ENCODE measurements at regions not wholly inside any gene's neighbourhood (a gene's known extent, or its start where the extent isn't known, plus 50 kb on each side); places are given as distances from the start of the nearest gene placed in this dataset.

DNA sequence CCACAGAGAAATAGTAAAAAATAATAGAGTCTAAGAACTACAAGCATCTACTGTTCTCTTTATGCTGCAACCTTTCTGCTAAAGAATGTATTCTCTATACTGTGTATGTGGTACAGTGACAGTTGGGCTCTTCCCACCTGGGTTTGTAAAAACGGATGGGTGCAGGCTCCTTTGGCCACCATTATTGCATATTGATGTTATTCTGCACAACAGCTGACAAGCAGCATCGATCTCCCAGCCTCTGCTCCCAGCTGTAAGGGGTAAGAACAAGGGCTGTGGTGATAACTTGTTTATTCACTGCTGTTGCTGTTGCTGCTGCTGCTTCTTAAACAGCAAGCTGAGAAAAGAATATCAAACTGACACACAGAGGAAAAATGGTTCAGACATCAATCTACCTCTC is 56.1 kb downstream of the KCNRG start:
- DNase-seq (ENCODE audit: low read depth): no peak

GRCh38 chr13:50072676-50073075 is 57.4 kb downstream of the KCNRG start:
- no peak for DNase-seq (ENCODE audit: low read depth)

GRCh38 chr13:50073340-50073739 is 58.1 kb downstream of the KCNRG start:
- DNase-seq (ENCODE audit: low read depth): no peak

- DNase-seq (ENCODE audit: low read depth): no peak
These were observed 59.6 kb downstream of the KCNRG start for GRCh38 chr13:50074843-50075242.

- DNase-seq (ENCODE audit: low read depth): no peak
These were observed 60.4 kb downstream of the KCNRG start for GRCh38 chr13:50075619-50076097.

DNA sequence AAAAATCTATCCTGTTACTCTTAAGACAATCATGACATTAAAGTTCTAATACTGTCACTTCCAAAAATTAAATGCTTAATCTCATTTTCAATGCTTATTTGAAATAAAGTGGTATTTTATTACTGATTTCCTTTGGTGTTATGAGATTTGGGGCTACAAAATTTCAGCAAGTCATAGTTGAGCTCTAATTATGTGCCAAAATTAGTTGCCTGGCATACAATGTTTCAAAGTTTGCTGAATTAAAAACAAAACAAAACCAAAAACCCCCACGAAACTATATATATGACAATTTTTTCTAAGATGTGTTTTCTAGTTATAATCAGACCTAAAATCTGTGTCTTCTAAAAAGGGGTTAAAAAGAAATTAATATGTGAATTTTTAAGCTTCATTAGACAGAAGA is 62.2 kb downstream of the KCNRG start:
- no peak for DNase-seq (ENCODE audit: low read depth)

GRCh38 chr13:50078231-50078894 is 63.1 kb downstream of the KCNRG start:
- DNase-seq (ENCODE audit: low read depth): no peak

DNA sequence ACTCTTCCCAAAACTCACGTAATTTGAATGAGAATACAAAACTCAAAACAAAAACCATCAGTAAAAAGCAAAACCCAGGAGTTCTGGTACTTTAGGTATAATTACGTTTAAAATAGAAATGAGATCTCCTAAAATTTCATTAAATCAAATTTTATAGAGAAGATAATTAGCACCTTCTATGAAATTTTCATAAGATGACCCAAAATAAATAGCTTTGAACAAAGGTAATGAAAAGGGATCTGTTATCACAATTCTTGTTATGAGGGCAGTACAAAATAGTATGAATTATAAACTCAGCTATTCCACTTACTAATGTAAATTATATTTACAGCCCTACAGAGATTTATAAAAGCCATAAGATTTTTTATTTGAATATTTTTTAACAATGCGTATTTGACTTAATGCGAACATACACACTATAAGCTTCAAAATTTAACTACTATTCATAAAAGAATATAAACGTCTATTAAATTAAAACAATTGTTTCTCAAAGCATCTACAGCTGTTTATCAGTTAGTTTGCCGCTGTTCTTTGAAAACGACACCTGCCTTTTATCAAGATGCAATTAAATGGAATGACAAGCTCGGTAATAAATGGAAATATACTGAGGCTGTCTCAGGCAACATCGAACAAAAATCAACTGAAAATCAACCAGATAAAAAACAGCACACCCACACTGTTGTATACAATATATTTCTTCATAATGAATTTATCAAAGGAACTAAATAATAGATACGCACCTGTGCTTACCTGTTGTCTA is 63.8 kb downstream of the KCNRG start:
- DNase-seq (ENCODE audit: low read depth): no peak

DNA sequence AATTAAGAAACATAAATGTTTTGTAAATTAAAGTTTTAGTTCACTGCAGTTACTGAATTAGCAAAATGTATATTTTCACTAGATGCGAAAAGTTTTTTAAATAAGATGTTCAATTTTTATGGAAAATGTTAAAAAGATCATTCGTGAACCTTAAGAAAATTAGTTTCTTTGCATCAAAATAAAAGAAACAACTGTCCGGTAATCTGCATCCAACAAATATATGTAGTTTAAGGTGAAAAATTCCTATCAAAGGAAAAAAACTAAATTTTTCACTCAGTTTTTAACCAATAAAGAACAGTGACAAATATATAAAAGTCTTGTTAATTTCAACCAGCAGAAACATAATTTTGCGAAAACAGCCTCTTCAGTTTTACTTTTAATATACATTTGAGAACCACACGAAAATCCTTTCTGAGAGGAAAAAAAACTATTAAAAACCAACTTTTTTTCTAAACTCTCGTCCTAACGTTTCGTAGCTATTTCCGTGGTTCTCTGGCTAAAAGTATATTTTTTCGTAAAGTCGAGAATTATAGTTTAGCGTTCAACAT is 64.5 kb downstream of the KCNRG start:
- DNase-seq (ENCODE audit: low read depth): no peak

DNA sequence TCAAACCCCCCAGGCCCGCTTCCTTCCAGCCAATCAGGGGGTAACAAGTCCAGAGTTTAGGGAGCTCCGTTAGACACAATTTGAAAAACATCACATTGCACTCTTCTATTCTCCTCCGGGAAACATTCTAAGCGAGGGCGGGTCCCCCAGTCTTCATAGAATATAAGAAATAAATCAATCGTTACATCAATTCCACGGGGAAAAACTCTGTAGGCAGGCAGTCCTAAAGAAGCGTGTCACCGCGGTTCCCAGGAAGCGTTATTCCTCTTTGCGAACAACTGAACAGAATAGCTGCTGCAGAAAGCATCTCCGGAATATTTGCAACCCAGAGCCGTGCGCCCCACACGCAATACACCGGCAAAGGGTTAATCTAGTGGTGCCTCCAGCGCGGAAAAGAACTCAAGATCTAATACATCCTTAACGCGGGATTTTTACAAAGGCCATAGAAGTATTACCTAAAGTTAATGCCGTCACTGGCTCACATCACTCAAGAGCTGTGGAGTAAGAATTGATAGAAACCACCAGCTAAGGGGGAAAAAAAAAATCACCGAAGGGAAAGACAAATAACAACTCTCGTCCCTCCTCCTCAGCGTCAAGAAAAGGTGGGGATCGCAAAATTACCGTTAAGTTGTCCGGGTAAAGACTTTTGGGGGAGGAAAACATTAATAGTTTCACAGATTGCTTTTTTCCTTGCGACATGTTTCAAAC is 65.1 kb downstream of the KCNRG start:
- DNase-seq (ENCODE audit: low read depth): peak; percentile 66

GRCh38 chr13:50080911-50081678 is 65.9 kb downstream of the KCNRG start:
- DNase-seq (ENCODE audit: low read depth): peak; percentile 47

GRCh38 chr13:50081679-50082425 is 66.6 kb downstream of the KCNRG start:
- peak; percentile 99 for DNase-seq (ENCODE audit: low read depth)

DNA sequence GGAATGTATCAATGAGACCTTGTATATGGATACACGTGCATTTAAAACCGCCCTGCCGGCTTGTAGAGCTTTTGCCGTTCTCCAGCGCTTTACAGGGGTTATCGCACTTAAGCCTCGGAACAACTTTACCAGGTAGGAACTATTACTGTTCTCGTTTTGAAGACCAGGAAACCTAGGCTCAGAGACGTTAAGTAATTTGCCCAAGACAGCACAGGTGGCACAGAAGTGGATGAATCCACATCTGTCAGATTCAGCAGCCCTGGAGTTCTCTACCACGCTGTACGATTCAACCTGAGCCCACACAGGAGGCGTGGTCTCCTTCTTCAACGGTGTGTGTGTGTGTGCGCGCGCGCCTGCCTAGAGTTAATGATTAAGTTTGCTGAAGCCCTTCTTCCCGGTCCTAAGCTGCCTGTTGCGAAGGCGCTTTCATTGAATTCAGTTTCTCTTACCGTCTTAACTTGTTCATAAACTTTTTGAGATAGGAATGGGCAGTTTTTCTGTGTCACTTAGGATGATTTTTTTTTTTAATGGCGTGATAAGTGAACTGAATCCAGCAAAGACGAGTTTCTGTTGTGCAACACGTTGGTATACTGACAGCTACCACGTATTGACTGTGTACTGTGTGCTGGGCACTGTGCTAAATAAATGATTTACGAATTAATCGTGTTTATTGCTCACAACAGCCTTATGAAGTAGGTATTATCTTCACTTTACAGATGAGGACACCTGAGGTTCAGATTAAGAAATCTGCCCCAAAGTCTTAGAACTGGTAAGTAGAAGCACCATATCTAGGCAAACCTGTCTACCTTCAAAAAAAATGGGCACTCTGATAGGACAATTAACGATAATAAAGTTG is 67.4 kb downstream of the KCNRG start:
- DNase-seq (ENCODE audit: low read depth): peak; percentile 83

- DNase-seq (ENCODE audit: low read depth): peak; percentile 38
These were observed 69.8 kb downstream of the KCNRG start for GRCh38 chr13:50085063-50085462.

GRCh38 chr13:50089633-50090032 is 74.4 kb downstream of the KCNRG start:
- no peak for DNase-seq (ENCODE audit: low read depth)

DNA sequence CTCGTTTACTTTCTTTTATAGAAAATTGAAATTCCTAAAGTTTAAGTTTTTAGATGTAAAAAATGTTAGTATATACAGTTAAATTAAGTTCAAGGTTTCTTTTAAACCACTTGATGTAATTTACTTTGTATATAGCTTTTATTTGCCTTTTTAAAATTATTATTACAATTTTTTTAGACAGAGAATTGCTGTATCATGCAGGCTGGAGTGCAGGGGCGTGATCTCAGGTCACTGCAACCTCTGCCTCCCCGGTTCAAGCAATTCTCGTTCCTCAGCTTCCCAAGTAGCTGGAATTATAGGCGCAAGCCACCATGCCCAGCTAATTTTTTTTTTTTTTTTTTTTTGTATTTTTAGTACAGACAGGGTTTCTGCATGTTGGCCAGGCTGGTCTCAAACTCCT is 75.0 kb downstream of the KCNRG start:
- DNase-seq (ENCODE audit: low read depth): no peak

DNA sequence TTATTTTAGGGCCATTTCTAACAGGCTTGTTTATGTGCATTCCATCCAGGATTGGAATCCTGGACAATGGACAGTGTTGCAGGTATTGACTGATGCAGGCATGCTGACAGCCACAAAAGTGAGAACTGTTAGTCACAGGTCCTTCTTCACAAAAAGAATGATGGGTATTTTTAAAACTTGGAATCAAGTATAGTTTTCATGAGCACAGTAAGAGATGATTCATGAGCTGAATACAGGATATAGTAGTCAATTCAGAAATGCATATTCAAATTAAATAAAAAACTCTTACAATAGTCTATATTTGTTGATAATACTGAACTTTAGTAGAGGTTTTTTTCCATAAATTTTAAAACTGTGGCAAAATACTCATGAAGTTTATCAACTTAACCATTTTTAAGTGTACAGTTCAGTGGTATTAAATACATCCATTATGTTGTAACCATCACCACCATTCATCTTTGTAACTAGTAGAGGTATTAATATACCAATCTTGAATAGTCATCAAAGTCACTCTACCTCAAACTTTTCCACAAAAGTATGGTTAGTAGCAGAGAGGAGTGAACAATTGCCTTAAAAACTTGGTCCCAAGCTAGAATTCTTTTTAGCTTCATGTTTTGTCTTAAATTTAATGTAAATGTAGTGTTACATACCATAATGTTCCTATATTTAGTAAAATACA is 79.5 kb downstream of the KCNRG start:
- DNase-seq (ENCODE audit: low read depth): peak; percentile 36

GRCh38 chr13:50098693-50099092 is 83.4 kb downstream of the KCNRG start:
- no peak for DNase-seq (ENCODE audit: low read depth)

DNA sequence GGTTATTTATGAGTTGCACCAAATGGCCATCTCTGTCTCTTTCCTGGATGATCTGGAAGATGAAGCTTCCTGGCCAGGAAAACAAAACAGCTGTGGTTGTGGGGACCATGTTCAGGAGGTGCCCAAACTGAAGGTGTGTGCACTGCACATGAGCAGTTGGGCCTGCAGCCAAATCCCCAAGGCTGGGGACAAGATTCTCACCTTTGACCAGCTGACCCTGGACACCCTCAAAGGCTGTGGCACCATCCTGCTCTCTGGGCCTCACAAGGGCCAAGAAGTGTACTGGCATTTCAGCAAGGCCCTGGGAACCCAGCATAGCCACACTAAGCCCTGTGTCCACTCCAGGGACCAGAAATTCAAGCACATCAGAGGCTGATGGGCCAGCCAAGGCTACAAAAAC is 84.2 kb downstream of the KCNRG start:
- DNase-seq (ENCODE audit: low read depth): no peak

GRCh38 chr13:50101590-50101989 is 86.3 kb downstream of the KCNRG start:
- DNase-seq (ENCODE audit: low read depth): no peak
